Transverse colon (tissue), 4 donors: ENCODE measurements at regions not wholly inside any gene's neighbourhood (a gene's known extent, or its start where the extent isn't known, plus 50 kb on each side); places are given as distances from the start of the nearest gene placed in this dataset.

Experiments
- DNase-seq: peaks from one replicate; pipeline ENCODE4 v3.0.0-alpha.2; 2019
- H3K27ac ChIP-seq, 4 donors: fragments of 200-600 bp; sonication (generic); 2 replicates each; pipeline ENCODE4 v1.5.1; 2016 to 2018; ENCODE audit warnings: inconsistent platforms in 4 of 4
- H3K27me3 ChIP-seq: fragments of 200-600 bp; sonication (generic); 2 replicates; pipeline ENCODE4 v1.5.1; 2017; ENCODE audit warnings: inconsistent platforms
- H3K36me3 ChIP-seq, 4 donors: fragments of 200-600 bp; sonication (generic); 2 replicates each; pipeline ENCODE4 v1.5.1; 2017 to 2019; ENCODE audit warnings: inconsistent platforms in 4 of 4
- H3K4me1 ChIP-seq, 4 donors: fragments of 200-600 bp; sonication (generic); 2 replicates each; pipeline ENCODE4 v1.5.1; 2017 to 2020; ENCODE audit warnings: inconsistent platforms in 4 of 4
- H3K4me3 ChIP-seq, 4 donors: fragments of 200-600 bp; sonication (generic); 1 replicate in 1 of 4; 2 replicates in 3 of 4; pipeline versions ENCODE4 v1.5.1 to v1.6.1; 2017 to 2019; ENCODE audit warnings: inconsistent platforms in 4 of 4
- H3K9me3 ChIP-seq, 2 donors: fragments of 200-600 bp; sonication (generic); 2 replicates each; pipeline ENCODE4 v1.5.1; 2017 to 2019; ENCODE audit warnings: inconsistent platforms in 2 of 2
- CTCF ChIP-seq, 5 experiments: fragments of 200-600 bp in 3 of 5; fragments of 450-650 bp in 2 of 5; sonication (generic) in 3 of 5; IDR thresholded peaks; 1 replicate in 2 of 5; 2 replicates in 3 of 5; pipeline ENCODE4 v1.5.1; 2016 to 2017; ENCODE audit warnings: antibody characterized with exemption in 5 of 5, inconsistent platforms in 3 of 5, mild to moderate bottlenecking in 2 of 5, moderate library complexity in 1 of 5
- EP300 ChIP-seq: sonication (generic); formaldehyde crosslinking; IDR thresholded peaks from one replicate; pipeline ENCODE4 v1.6.1; 2017; ENCODE audit warnings: antibody characterized with exemption, low read depth
- POLR2A ChIP-seq: fragments of 450-650 bp; IDR thresholded peaks from one replicate; pipeline ENCODE4 v1.6.1; 2016; ENCODE audit warnings: antibody characterized with exemption, mild to moderate bottlenecking, moderate library complexity
- POLR2AphosphoS5 ChIP-seq, 3 donors: sonication (generic); formaldehyde crosslinking; IDR thresholded peaks; one replicate each; pipeline ENCODE4 v1.6.1; 2016; ENCODE audit warnings: antibody characterized with exemption in 3 of 3
- WGBS, 2 donors: methylation state at CpG; one replicate each; pipeline ENCODE4 v1.1.5; 2018; ENCODE audit warnings: low coverage in 1 of 2; 5-methylcytosine and 5-hydroxymethylcytosine counted together
- in situ Hi-C, 4 donors: fragments of 200-750 bp; cut with MboI; loops; one replicate each; pipeline versions ENCODE4 v1.15.0 to v1.15.1; 2017; ENCODE audit warnings: low sequenced_read_pairs in 3 of 4, low pct_ligation_motif_present in 1 of 4, low pct_unique_long_range_greater_than_20kb in 1 of 4
- intact Hi-C: fragments of 100-400 bp; cut with DNase I; formaldehyde crosslinking; loops from one replicate; pipeline ENCODE4 v1.15.1; 2023; ENCODE audit warnings: low total_unique reads

DNA sequence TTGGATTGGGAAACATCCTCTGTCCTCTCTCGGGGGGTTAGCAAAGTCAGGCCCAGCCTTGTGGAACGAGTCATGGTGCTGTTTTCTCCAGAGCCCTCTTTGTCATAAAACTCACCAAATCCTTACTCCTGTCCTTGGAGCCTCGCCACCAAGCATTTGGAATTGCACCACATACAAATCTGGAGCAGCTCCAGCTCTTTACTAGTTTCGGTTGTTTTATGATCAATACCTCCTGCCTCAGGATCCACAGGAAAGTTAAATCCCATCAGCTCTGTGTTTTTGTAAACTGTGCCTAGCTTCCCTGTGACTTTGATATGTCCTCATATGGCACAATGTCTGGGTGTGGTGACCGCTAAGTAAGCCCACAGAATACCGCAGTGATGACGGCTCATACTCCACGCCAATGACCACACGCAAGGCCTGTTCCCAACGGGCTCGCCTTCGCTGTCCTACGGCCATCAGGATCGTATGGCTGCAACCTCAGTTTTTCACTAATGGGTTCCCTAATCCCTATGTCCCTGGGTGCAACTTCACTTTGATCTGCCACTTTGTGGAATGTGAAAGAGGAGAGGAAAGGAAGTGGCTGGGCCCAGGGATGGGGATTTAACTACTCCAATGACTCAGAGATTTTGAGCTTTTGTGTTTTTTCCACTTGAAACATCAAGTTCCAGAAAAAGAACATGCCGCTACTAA, 111.3 kb upstream of the FOXQ1 start:
- in situ Hi-C loops: no loop called here
- intact Hi-C loops: no loop called here
- H3K4me3 ChIP-seq: no peak overlapping the region

GRCh38 chr6:1200081-1200408, 111.9 kb upstream of the FOXQ1 start:
- no peak for DNase-seq
- TF ChIP-seq CTCF (IDR thresholded peaks at IDR 0.05) (no peak), POLR2AphosphoS5 (IDR thresholded peaks at IDR 0.05) (no peak), POLR2A (no peak), EP300 (no peak)
- Histone ChIP-seq H3K9me3 (peaks cover 0 to 3% of the 10 kb centered on the region in 2 donors), H3K4me1 (no peaks in the 10 kb centered on the region), H3K27ac (no peak overlapping the region), H3K27me3 (no peaks in the 10 kb centered on the region), H3K4me3 (no peak overlapping the region), H3K36me3 (no peaks in the 10 kb centered on the region)
- in situ Hi-C loops (no loop called here), intact Hi-C loops (no loop called here)
- WGBS, 2 donors: 74 to 80% methylated on average over 1 to 2 of the region's 2 CpGs

More for the DNA sequence above, 111.3 kb upstream of the FOXQ1 start:
- Histone ChIP-seq H3K9me3 (peaks cover 0 to under 1% of the 10 kb centered on the region in 2 donors), H3K27me3 (no peaks in the 10 kb centered on the region), H3K36me3 (no peaks in the 10 kb centered on the region), H3K4me1 (no peaks in the 10 kb centered on the region), H3K27ac (no peak overlapping the region)
- no peak for DNase-seq
- no peak for TF ChIP-seq CTCF (IDR thresholded peaks at IDR 0.05)
- no peak for TF ChIP-seq EP300
- no peak for TF ChIP-seq POLR2AphosphoS5 (IDR thresholded peaks at IDR 0.05)
- WGBS, 2 donors: 80 to 84% methylated on average over 1 to 15 of the region's 15 CpGs

DNA sequence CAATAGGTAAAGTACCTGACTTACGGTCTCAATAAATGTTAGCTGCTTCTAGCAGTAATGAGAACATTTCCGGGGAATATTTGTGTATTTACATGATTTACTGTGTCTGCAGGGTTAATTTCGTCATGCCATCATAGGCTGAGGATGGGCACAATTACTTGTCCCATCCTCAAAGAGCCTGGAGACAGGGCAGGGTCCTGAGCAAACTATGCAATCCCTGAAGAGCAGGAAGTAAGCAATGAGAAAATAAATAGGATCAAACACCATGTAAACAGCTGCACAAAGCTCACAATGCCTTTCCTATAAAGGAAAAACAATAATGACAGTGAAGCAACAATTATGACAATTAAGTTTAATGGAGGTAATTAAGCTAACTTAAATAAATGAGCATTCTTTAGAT, 114.6 kb upstream of the FOXQ1 start:
- Histone ChIP-seq H3K36me3 (no peaks in the 10 kb centered on the region), H3K4me1 (no peaks in the 10 kb centered on the region), H3K9me3 (peaks cover 0 to 3% of the 10 kb centered on the region in 2 donors), H3K4me3 (no peak overlapping the region), H3K27me3 (no peaks in the 10 kb centered on the region), H3K27ac (no peak overlapping the region)
- TF ChIP-seq POLR2A (no peak), POLR2AphosphoS5 (IDR thresholded peaks at IDR 0.05) (no peak), CTCF (IDR thresholded peaks at IDR 0.05) (no peak), EP300 (no peak)
- WGBS, 2 donors: 62 to 65% methylated on average over 3 of the region's 3 CpGs
- in situ Hi-C loops: no loop called here
- no peak for DNase-seq
- intact Hi-C loops: no loop called here

GRCh38 chr6:1191141-1191630, 120.7 kb upstream of the FOXQ1 start:
- intact Hi-C loops: no loop called here
- H3K27me3 ChIP-seq: no peaks in the 10 kb centered on the region
- TF ChIP-seq EP300 (no peak), POLR2AphosphoS5 (IDR thresholded peaks at IDR 0.05) (no peak), CTCF (IDR thresholded peaks at IDR 0.05) (no peak), POLR2A (no peak)
- H3K27ac ChIP-seq: no peak overlapping the region
- no peak for DNase-seq
- in situ Hi-C loops: no loop called here
- 79 to 92% methylated on average over 4 to 11 of the region's 11 CpGs for WGBS, 2 donors
- peaks cover 0 to 3% of the 10 kb centered on the region in 2 donors for H3K9me3 ChIP-seq
- H3K4me3 ChIP-seq: no peak overlapping the region
- no peaks in the 10 kb centered on the region for H3K36me3 ChIP-seq
- H3K4me1 ChIP-seq: no peaks in the 10 kb centered on the region
